Skeletal muscle satellite cell (primary cell): ENCODE measurements at regions not wholly inside any gene's neighbourhood (a gene's known extent, or its start where the extent isn't known, plus 50 kb on each side); places are given as distances from the start of the nearest gene placed in this dataset.
A peak's percentile ranks its signal among the peaks of the same experiment; 100 is the strongest.

Source experiments
- H3K27me3 ChIP-seq: 2 replicates; pipeline ENCODE4 v1.7.0; 2013; ENCODE audit warnings: low read length; ENCODE audit not compliant: control insufficient read depth, insufficient read depth
- H3K36me3 ChIP-seq: 2 replicates; pipeline ENCODE4 v1.7.0; 2013; ENCODE audit warnings: mild to moderate bottlenecking, control low read depth, low read length; ENCODE audit not compliant: insufficient read depth
- H3K4me1 ChIP-seq: 2 replicates; pipeline ENCODE4 v1.7.0; 2013; ENCODE audit warnings: low read length; ENCODE audit not compliant: control insufficient read depth, insufficient read depth
- H3K4me2 ChIP-seq: 2 replicates; pipeline ENCODE4 v1.7.0; 2013; ENCODE audit warnings: mild to moderate bottlenecking, low read length
- H3K4me3 ChIP-seq: 2 replicates; pipeline ENCODE4 v1.7.0; 2013; ENCODE audit warnings: low read length
- H3K9ac ChIP-seq: 2 replicates; pipeline ENCODE4 v1.7.0; 2013; ENCODE audit warnings: mild to moderate bottlenecking, low read depth, low read length, moderate library complexity
- H3K9me3 ChIP-seq: replicated peaks from 2 replicates; pipeline ENCODE4 v1.7.0; 2013; ENCODE audit warnings: mild to moderate bottlenecking, control low read depth, low read length

DNA sequence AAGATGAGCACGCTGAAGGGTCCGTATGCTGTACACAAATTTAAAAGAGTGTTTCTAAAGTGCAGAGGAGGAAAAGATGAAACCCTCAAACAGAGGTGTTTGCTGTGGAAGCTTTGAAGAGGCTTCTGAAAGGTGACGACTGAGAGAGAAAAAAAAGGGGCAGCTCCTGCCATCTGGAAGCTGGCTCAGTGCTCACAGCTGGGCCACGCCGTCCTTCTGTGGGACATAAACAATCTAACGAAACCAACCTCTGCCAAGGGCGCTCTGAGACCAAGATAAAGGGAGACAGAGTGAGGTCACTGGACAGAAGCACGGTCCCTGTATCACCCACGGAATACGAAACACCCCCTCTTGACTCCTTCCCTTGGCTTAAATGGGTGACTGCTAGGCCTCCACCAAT is 96.3 kb upstream of the SLC6A6 start:
- H3K27me3 ChIP-seq = peaks cover 64% of the 10 kb centered on the region
- H3K4me2 ChIP-seq = no peak overlapping the region
- no peaks in the 10 kb centered on the region for H3K36me3 ChIP-seq

DNA sequence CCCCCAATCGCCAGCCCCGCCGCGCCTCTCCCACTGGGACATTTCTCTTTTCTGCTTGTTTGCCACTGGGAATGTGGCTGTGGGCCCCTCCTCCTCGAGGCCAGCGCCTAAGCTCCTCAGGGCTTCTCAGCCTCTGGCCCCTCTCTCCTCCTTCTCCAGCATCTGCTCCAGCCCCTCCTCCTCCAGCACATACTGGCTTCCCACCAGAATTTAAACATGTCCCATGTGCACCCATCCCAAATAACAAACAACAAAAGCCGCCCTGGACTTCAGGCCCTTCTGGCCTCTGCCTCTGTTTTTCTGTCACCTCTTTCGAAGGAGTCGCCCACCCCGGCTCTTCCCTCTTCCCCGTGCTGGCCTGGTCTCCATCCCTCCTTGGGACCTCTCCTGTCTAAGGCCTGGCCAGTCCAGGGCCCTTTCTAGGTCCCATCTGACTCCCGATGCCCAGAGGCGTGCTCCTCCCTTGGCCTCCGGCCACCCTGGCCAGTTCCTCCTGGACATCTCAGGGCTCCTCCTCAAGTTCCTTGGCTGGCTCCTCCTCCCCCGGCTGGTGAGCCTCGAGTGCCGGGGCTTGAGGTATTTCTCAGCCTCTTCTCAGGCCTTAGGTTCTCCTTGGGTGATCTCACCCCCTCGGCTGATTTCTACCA is 94.6 kb upstream of the SLC6A6 start:
- no peak overlapping the region for H3K4me3 ChIP-seq
- H3K36me3 ChIP-seq = no peaks in the 10 kb centered on the region
- no peaks in the 10 kb centered on the region for H3K9me3 ChIP-seq
- H3K4me2 ChIP-seq = no peak overlapping the region
- no peak overlapping the region for H3K9ac ChIP-seq
- no peaks in the 10 kb centered on the region for H3K4me1 ChIP-seq
- peaks cover 63% of the 10 kb centered on the region for H3K27me3 ChIP-seq

More for the DNA sequence above, 96.3 kb upstream of the SLC6A6 start:
- Histone ChIP-seq H3K4me3 (no peak overlapping the region), H3K4me1 (peaks cover 4% of the 10 kb centered on the region), H3K9ac (no peak overlapping the region), H3K9me3 (no peaks in the 10 kb centered on the region)

DNA sequence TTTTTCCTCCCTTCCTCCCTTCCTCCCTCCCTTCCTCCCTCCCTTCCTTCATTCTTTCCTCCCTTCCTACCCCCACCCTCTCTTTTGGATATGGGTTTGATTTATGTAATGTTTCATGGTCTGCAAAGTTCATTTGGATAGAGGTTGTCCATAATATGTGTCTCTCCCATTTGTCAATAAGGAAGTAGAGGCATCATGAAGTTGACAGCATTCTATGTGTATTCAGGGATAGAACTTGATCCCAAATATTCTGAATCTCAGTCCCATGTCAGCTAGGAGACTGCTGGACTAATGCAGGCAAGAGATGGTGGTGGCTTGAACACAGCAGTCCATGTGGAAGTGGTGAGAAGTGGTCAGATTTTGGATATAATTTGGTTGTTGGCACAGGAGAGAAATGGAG is 90.7 kb upstream of the SLC6A6 start:
- Histone ChIP-seq H3K9ac (no peak overlapping the region), H3K9me3 (no peaks in the 10 kb centered on the region), H3K27me3 (peaks cover 80% of the 10 kb centered on the region), H3K4me3 (no peak overlapping the region), H3K4me1 (no peaks in the 10 kb centered on the region), H3K4me2 (no peak overlapping the region), H3K36me3 (no peaks in the 10 kb centered on the region)

DNA sequence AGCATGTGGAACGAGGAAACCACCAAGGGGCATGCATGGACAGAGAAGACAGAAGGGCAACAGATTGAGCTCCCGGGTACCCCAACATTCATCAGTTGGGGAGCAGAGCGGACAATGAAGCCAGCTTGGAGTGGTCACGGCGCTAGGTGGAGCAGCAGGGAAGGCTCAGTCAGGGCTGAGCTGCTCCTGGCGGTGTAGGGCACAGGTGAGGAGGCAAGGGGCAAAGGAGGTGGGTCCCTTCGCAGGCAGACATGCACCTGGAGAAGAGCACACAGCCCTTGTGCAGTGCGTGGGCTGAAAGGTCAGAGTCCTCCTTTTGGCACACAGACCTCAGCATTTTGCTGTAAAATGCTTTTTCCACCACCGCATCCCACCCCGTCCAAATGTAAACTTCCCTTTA is 90.0 kb upstream of the SLC6A6 start:
- Histone ChIP-seq H3K27me3 (peaks cover 80% of the 10 kb centered on the region), H3K9me3 (no peaks in the 10 kb centered on the region), H3K9ac (no peak overlapping the region), H3K4me1 (no peaks in the 10 kb centered on the region), H3K4me2 (no peak overlapping the region), H3K4me3 (no peak overlapping the region), H3K36me3 (no peaks in the 10 kb centered on the region)

DNA sequence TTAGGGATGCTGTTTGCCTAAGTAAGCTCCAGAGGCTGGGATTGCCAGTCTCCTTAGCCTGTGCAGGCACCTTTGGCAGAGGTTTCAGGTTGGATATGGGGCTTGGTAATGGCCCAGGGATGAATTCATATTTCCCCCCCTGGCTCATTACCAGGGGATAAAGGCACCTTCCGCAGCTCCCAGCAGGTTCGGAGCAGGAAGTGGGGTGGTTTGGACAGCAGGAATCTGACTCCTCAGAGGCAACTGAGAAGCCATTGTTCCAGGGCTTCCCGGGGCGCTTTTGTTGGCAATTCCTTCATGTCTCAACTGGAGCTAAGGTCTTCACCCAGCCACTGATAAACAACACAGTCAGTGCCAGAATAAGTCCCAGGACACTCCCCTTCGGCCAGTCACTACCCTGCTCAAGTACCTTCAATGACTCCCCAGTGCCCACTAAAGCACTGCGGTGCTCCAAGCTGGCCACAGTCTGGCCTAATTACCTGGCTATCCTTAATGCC is 85.3 kb upstream of the SLC6A6 start:
- H3K4me1 ChIP-seq = no peaks in the 10 kb centered on the region
- H3K27me3 ChIP-seq = peaks cover 57% of the 10 kb centered on the region
- H3K9me3 ChIP-seq = no peaks in the 10 kb centered on the region
- no peaks in the 10 kb centered on the region for H3K36me3 ChIP-seq
- no peak overlapping the region for H3K4me3 ChIP-seq
- no peak overlapping the region for H3K4me2 ChIP-seq
- no peak overlapping the region for H3K9ac ChIP-seq

DNA sequence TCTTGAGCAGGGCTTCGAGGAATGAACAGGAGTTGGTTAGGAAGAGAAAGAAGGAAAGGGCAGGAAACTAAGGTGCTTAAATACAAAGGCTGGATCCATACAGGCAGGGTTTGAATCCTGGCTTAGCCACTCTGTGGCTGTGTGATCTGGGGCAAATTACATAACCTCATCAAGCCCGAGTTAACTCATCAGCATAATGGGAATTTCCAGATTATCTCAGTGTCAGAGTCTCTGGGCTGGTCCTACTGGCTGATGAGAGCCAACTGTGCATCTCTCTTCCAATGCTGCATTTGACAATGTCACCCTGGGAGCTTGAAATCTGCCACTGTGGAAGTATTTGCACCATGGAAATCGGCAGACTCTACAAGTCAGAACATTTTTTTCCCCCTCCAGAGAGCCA is 83.8 kb upstream of the SLC6A6 start:
- Histone ChIP-seq H3K9ac (no peak overlapping the region), H3K27me3 (peaks cover 45% of the 10 kb centered on the region), H3K4me3 (no peak overlapping the region), H3K9me3 (no peaks in the 10 kb centered on the region), H3K36me3 (no peaks in the 10 kb centered on the region), H3K4me1 (peaks cover 13% of the 10 kb centered on the region), H3K4me2 (no peak overlapping the region)

DNA sequence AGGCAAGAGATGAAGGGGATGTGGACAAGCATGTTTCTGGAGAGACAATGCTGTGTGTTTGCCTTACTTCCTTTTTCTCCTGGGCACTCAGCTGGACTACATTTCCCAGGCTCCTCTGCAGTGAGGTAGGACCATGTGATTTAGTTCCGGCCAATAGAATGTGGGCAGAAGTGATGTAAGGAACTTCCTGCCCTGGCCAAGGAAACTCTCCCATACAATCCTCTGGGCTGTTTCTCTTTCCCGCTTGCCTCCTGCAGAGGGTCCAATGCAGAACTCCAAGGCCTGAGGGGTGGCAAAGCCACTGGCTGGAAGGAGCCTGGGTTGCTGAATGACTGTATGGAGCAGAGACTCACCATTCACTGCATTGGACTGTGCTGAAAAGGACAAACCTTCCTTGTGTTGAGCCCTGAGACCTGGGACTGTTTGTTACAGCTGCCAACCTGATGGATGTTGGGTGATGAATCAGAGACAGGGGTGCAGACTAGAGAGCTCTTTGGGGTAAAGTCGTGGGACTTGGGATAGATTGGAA is 82.7 kb upstream of the SLC6A6 start:
- Histone ChIP-seq H3K4me3 (peak overlapping the region; percentile 57), H3K4me1 (peaks cover 24% of the 10 kb centered on the region), H3K36me3 (no peaks in the 10 kb centered on the region), H3K27me3 (peaks cover 36% of the 10 kb centered on the region), H3K9ac (no peak overlapping the region), H3K9me3 (no peaks in the 10 kb centered on the region), H3K4me2 (peak overlapping the region; percentile 65)

DNA sequence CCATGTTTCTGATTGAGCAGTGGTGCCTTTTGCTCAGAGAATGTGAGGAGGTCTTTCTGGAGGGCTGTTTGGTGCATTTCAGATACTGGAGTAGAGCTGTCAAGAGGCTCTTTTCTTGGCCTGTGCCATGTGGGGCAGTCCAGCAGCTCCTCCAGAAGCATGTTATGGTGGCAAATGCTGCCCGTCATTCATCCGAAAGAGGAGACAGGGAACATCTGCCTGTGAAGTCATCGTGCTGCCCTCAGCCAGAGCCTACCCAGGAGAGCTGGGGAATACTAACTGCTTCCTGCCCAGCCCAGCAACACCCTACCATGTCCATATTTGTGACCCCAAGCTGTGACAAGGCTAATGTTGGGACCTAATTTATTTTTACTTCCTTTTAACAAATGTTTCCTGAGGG is 82.2 kb upstream of the SLC6A6 start:
- H3K36me3 ChIP-seq = no peaks in the 10 kb centered on the region
- H3K9ac ChIP-seq = no peak overlapping the region
- H3K4me1 ChIP-seq = peaks cover 29% of the 10 kb centered on the region
- peak overlapping the region; percentile 65 for H3K4me2 ChIP-seq
- peak overlapping the region; percentile 57 for H3K4me3 ChIP-seq
- no peaks in the 10 kb centered on the region for H3K9me3 ChIP-seq
- peaks cover 31% of the 10 kb centered on the region for H3K27me3 ChIP-seq

DNA sequence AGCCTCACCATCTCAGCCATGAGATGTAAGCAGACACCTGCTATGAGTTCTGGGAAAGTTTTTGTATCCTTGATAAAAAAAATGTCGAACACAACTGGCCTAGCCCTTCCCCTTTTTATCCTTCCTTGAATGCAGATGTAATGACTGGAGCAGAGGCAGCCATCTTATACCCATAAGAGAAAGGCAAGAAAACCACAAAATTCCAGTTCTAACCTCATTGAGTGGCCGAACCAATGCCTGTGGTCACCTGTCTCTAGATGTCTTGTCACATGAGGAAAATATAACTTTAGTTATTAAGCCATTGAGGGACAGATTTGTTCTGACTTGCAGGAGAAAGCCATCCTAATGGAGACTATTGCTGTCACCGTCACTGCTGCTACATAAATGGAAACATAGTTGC is 80.4 kb upstream of the SLC6A6 start:
- H3K4me2 ChIP-seq = no peak overlapping the region
- H3K27me3 ChIP-seq = peaks cover 18% of the 10 kb centered on the region
- peaks cover 31% of the 10 kb centered on the region for H3K4me1 ChIP-seq
- H3K4me3 ChIP-seq = no peak overlapping the region
- no peaks in the 10 kb centered on the region for H3K36me3 ChIP-seq
- no peak overlapping the region for H3K9ac ChIP-seq
- no peaks in the 10 kb centered on the region for H3K9me3 ChIP-seq

DNA sequence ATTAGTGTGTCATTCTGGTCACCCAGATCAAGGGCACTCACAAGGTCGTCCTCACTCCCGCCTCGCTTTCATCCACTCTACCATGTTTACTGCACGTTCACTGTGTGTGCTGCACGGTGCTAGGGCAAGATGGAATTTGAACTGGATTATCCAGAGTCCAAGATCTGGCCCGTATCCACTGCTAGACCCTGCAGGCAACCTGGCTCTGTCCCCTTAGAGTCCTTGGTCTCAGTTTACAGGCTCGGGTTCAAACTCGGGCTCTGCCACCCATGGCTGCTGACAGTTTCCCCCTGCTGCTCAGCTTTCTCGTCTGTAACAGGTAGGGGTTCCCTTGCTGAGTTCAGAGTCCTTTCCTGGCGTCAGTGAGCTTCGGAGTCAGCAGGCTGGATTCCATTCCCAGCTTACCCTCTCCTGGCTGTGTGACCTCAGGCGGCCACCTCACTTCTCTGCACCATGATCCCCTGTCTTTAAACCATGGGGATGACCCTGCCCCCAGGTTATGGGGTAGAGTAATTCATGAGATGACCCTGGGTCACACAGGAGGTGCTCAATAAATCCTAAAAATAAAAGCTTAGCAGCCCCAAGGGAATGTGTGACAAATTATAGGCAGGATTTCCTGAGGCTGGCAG is 79.6 kb upstream of the SLC6A6 start:
- H3K4me1 ChIP-seq = peaks cover 31% of the 10 kb centered on the region
- H3K9ac ChIP-seq = no peak overlapping the region

DNA sequence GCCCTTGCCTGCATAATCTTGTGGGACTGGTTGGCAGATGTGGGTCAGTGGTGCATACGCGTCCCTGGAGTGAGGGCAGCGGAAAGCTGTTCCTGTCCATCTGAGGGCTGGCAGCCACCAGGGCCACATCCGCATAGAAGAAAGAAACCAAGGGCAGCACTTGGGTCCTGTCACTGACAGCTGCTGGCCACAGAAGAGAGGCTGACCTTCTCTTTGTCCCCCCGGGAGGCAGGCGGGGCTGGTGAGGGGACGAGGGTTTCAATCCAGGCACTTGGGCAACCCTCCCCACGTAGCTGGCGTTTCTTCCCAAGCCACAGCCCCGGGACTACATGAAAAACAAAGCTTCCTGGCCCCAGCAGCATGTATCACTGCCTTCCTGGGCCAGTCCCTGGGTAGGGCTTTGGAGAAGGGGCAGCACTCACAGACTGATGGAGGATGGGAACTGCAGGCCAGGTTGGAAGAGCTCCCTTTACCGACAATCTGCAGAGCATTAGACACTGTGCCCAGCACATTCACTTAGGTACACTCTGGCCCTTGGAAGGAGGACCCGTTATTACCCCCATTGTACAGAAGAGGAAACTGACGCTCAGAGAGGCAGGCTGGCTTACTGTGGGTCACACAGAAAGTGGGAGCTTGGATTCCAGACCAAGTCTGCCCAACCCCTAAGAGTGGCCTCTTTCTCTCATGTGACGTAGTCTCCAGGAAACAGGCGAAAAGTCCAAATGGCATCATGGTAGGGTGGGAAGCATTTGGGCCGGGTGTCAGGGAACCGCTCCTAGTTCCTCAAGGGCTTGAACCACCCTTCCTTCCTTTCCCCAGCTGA is 78.8 kb upstream of the SLC6A6 start:
- H3K9ac ChIP-seq = peak overlapping the region; percentile 17

More for the DNA sequence above, 79.6 kb upstream of the SLC6A6 start:
- no peaks in the 10 kb centered on the region for H3K9me3 ChIP-seq
- H3K36me3 ChIP-seq = no peaks in the 10 kb centered on the region
- H3K4me2 ChIP-seq = no peak overlapping the region
- H3K27me3 ChIP-seq = peaks cover 10% of the 10 kb centered on the region
- no peak overlapping the region for H3K4me3 ChIP-seq

More for the DNA sequence above, 78.8 kb upstream of the SLC6A6 start:
- H3K4me2 ChIP-seq = no peak overlapping the region
- H3K4me1 ChIP-seq = peaks cover 31% of the 10 kb centered on the region
- H3K27me3 ChIP-seq = peaks cover 3% of the 10 kb centered on the region
- H3K9me3 ChIP-seq = no peaks in the 10 kb centered on the region
- H3K4me3 ChIP-seq = no peak overlapping the region
- H3K36me3 ChIP-seq = no peaks in the 10 kb centered on the region
